ENCODE measurements at regions not wholly inside any gene's neighbourhood (a gene's known extent, or its start where the extent isn't known, plus 50 kb on each side); places are given as distances from the start of the nearest gene placed in this dataset.

GRCh38 chr20:7716286-7716972, 223.8 kb downstream of the HAO1 start:
- Mint-ChIP-seq H3K9me3 (no peaks in the 10 kb centered on the region), H3K36me3 (ENCODE audit: low read depth) (no peaks in the 10 kb centered on the region), H3K4me1 (peaks cover 5% of the 10 kb centered on the region), H3K4me3 (no peak overlapping the region), H3K27ac (no peak overlapping the region), H3K27me3 (ENCODE audit: insufficient read depth) (no peaks in the 10 kb centered on the region)
- DNase-seq: no peak
- no peak overlapping the region for H3K4me3 ChIP-seq (ENCODE audit: low read length)
- TF ChIP-seq CTCF (conservative IDR thresholded peaks at IDR 0.05): no peak
- H3K4me1 ChIP-seq (ENCODE audit: control insufficient read depth, insufficient read depth, low read length): no peaks in the 10 kb centered on the region
- no peaks in the 10 kb centered on the region for H3K27me3 ChIP-seq (ENCODE audit: control insufficient read depth, insufficient read depth, low read length, poor library complexity, severe bottlenecking)
- no peak overlapping the region for H3K9ac ChIP-seq (ENCODE audit: extremely low read depth, low read length, poor library complexity, severe bottlenecking)
- 78 to 90% methylated on average over 2 to 5 of the region's 6 CpGs for WGBS, 2 experiments (ENCODE audit: insufficient coverage in 1 of 2, insufficient read length in 1 of 2)
- no peak overlapping the region for H3K27ac ChIP-seq (ENCODE audit: low read depth, low read length)
- no peaks in the 10 kb centered on the region for H3K36me3 ChIP-seq (ENCODE audit: control insufficient read depth, insufficient read depth, low read length)
- no peaks in the 10 kb centered on the region for H3K9me3 ChIP-seq (ENCODE audit: control insufficient read depth, low read length)

- DNase-seq: no peak
- Histone ChIP-seq H3K27ac (ENCODE audit: low read depth, low read length) (no peak overlapping the region), H3K4me3 (ENCODE audit: low read length) (no peak overlapping the region), H3K36me3 (ENCODE audit: control insufficient read depth, insufficient read depth, low read length) (no peaks in the 10 kb centered on the region), H3K4me1 (ENCODE audit: control insufficient read depth, insufficient read depth, low read length) (no peaks in the 10 kb centered on the region), H3K27me3 (ENCODE audit: control insufficient read depth, insufficient read depth, low read length, poor library complexity, severe bottlenecking) (no peaks in the 10 kb centered on the region), H3K9me3 (ENCODE audit: control insufficient read depth, low read length) (no peaks in the 10 kb centered on the region), H3K9ac (ENCODE audit: extremely low read depth, low read length, poor library complexity, severe bottlenecking) (no peak overlapping the region)
- no peak for TF ChIP-seq CTCF (conservative IDR thresholded peaks at IDR 0.05)
- Mint-ChIP-seq H3K27me3 (ENCODE audit: insufficient read depth) (no peaks in the 10 kb centered on the region), H3K27ac (no peak overlapping the region), H3K9me3 (no peaks in the 10 kb centered on the region), H3K4me3 (no peak overlapping the region), H3K36me3 (ENCODE audit: low read depth) (no peaks in the 10 kb centered on the region), H3K4me1 (peaks cover 4% of the 10 kb centered on the region)
- WGBS, 2 experiments (ENCODE audit: insufficient coverage in 1 of 2, insufficient read length in 1 of 2): 93 to 96% methylated on average over 4 to 5 of the region's 5 CpGs
Observed at GRCh38 chr20:7722564-7722963, 217.7 kb downstream of the HAO1 start.

- Mint-ChIP-seq H3K27me3 (ENCODE audit: insufficient read depth) (no peaks in the 10 kb centered on the region), H3K4me1 (peaks cover 4% of the 10 kb centered on the region), H3K36me3 (ENCODE audit: low read depth) (no peaks in the 10 kb centered on the region), H3K4me3 (no peak overlapping the region), H3K9me3 (no peaks in the 10 kb centered on the region), H3K27ac (no peak overlapping the region)
- H3K9ac ChIP-seq (ENCODE audit: extremely low read depth, low read length, poor library complexity, severe bottlenecking): no peak overlapping the region
- no peak for TF ChIP-seq CTCF (conservative IDR thresholded peaks at IDR 0.05)
- WGBS, 2 experiments (ENCODE audit: insufficient coverage in 1 of 2, insufficient read length in 1 of 2): 90% methylated on average over 1 of the region's 1 CpG; no CpG with 5 or more reads in 1 of the 2 experiments
- no peaks in the 10 kb centered on the region for H3K9me3 ChIP-seq (ENCODE audit: control insufficient read depth, low read length)
- H3K27me3 ChIP-seq (ENCODE audit: control insufficient read depth, insufficient read depth, low read length, poor library complexity, severe bottlenecking): no peaks in the 10 kb centered on the region
- no peak overlapping the region for H3K4me3 ChIP-seq (ENCODE audit: low read length)
- no peaks in the 10 kb centered on the region for H3K4me1 ChIP-seq (ENCODE audit: control insufficient read depth, insufficient read depth, low read length)
- H3K27ac ChIP-seq (ENCODE audit: low read depth, low read length): no peak overlapping the region
- DNase-seq: no peak
- no peaks in the 10 kb centered on the region for H3K36me3 ChIP-seq (ENCODE audit: control insufficient read depth, insufficient read depth, low read length)
Observed at GRCh38 chr20:7723284-7723683, 217.0 kb downstream of the HAO1 start.

Data from endodermal cell (in vitro differentiated cells).